SH-SY5Y (cell line): ENCODE measurements at regions not wholly inside any gene's neighbourhood (a gene's known extent, or its start where the extent isn't known, plus 50 kb on each side); places are given as distances from the start of the nearest gene placed in this dataset.

Source experiments
- GATA2 ChIP-seq: IDR thresholded peaks from 2 replicates; pipeline ENCODE4 v1.6.1; 2011; ENCODE audit warnings: mild to moderate bottlenecking, low read depth, low read length
- GATA3 ChIP-seq: IDR thresholded peaks from 2 replicates; pipeline ENCODE4 v1.6.1; 2011; ENCODE audit warnings: low read depth, mild to moderate bottlenecking, low read length, moderate library complexity

GRCh38 chr2:8564475-8564874 lies 117.4 kb upstream of the ID2 start:
- no peak for TF ChIP-seq GATA2
- TF ChIP-seq GATA3: no peak

- TF ChIP-seq GATA3: no peak
Measured at GRCh38 chr2:8565399-8566154, 116.3 kb upstream of the ID2 start.

- TF ChIP-seq GATA2 (no peak), GATA3 (no peak)
Measured at GRCh38 chr2:8566155-8566670, 115.6 kb upstream of the ID2 start.

GRCh38 chr2:8566774-8567468 lies 114.9 kb upstream of the ID2 start:
- no peak for TF ChIP-seq GATA3
- TF ChIP-seq GATA2: no peak

- no peak for TF ChIP-seq GATA2
- no peak for TF ChIP-seq GATA3
Measured at GRCh38 chr2:8567469-8568260, 114.2 kb upstream of the ID2 start.

GRCh38 chr2:8568543-8569302 lies 113.1 kb upstream of the ID2 start:
- TF ChIP-seq GATA3: no peak
- TF ChIP-seq GATA2: no peak

- no peak for TF ChIP-seq GATA3
- no peak for TF ChIP-seq GATA2
Measured at GRCh38 chr2:8569332-8569930, 112.4 kb upstream of the ID2 start.

GRCh38 chr2:8570637-8571036 lies 111.2 kb upstream of the ID2 start:
- TF ChIP-seq GATA3 (no peak), GATA2 (no peak)

- TF ChIP-seq GATA2 (no peak), GATA3 (no peak)
Measured at GRCh38 chr2:8571301-8571791, 110.5 kb upstream of the ID2 start.

GRCh38 chr2:8571792-8572499 lies 109.9 kb upstream of the ID2 start:
- TF ChIP-seq GATA3 (no peak), GATA2 (no peak)

GRCh38 chr2:8572712-8573233 lies 109.1 kb upstream of the ID2 start:
- TF ChIP-seq GATA3 (no peak), GATA2 (no peak)

- no peak for TF ChIP-seq GATA3
- TF ChIP-seq GATA2: no peak
Measured at GRCh38 chr2:8573234-8573941, 108.5 kb upstream of the ID2 start.
